ENCODE measurements at regions not wholly inside any gene's neighbourhood (a gene's known extent, or its start where the extent isn't known, plus 50 kb on each side); places are given as distances from the start of the nearest gene placed in this dataset.

GRCh38 chr14:54010981-54011380 lies 54.4 kb upstream of the BMP4 start:
- no peaks in the 10 kb centered on the region for H3K9me2 ChIP-seq (ENCODE audit: insufficient read depth, low read length)
- H3K79me2 ChIP-seq (replicated peaks; ENCODE audit: insufficient read depth, low read length) = no peaks in the 10 kb centered on the region
- no peak overlapping the region for H3K4me3 ChIP-seq (ENCODE audit: low read length)
- H3K36me3 ChIP-seq (ENCODE audit: insufficient read depth, low read length) = no peaks in the 10 kb centered on the region
- H3K9ac ChIP-seq (ENCODE audit: low read length) = no peak overlapping the region
- no peaks in the 10 kb centered on the region for H3F3A ChIP-seq (ENCODE audit: insufficient read depth, low read length, poor library complexity, severe bottlenecking)
- H4K20me1 ChIP-seq (ENCODE audit: insufficient read depth) = no peaks in the 10 kb centered on the region
- no peak overlapping the region for H3K4me2 ChIP-seq (ENCODE audit: low read length)
- TF ChIP-seq EP300 (conservative IDR thresholded peaks at IDR 0.05; ENCODE audit: poor library complexity, severe bottlenecking) (no peak), POLR2AphosphoS5 (IDR thresholded peaks at IDR 0.05) (no peak), MXI1 (conservative IDR thresholded peaks at IDR 0.05; ENCODE audit: poor library complexity, severe bottlenecking) (no peak), REST (IDR thresholded peaks at IDR 0.05; ENCODE audit: borderline replicate concordance) (no peak), TAF1 (IDR thresholded peaks at IDR 0.05; ENCODE audit: low read depth) (no peak), RAD21 (conservative IDR thresholded peaks at IDR 0.05) (no peak), CTCF (IDR thresholded peaks at IDR 0.05; ENCODE audit: poor library complexity, severe bottlenecking) (no peak), EZH2 (IDR thresholded peaks at IDR 0.05; ENCODE audit: borderline replicate concordance, insufficient read depth, low read length, poor library complexity, severe bottlenecking) (no peak), SMC3 (conservative IDR thresholded peaks at IDR 0.05; ENCODE audit: poor library complexity) (no peak)
- H3K27me3 ChIP-seq (ENCODE audit: insufficient read depth, low read depth, low read length) = no peaks in the 10 kb centered on the region
- no peaks in the 10 kb centered on the region for H3K9me3 ChIP-seq (ENCODE audit: low read length)
- no peak overlapping the region for H3K27ac ChIP-seq (ENCODE audit: low read length)
- no peak overlapping the region for H2AFZ ChIP-seq (ENCODE audit: low read depth, low read length)

- H3K4me3 ChIP-seq (ENCODE audit: low read length) = no peak overlapping the region
- H3K4me2 ChIP-seq (ENCODE audit: low read length) = no peak overlapping the region
- H3K9me2 ChIP-seq (ENCODE audit: insufficient read depth, low read length) = no peaks in the 10 kb centered on the region
- no peak overlapping the region for H2AFZ ChIP-seq (ENCODE audit: low read depth, low read length)
- no peaks in the 10 kb centered on the region for H4K20me1 ChIP-seq (ENCODE audit: insufficient read depth)
- no peak for TF ChIP-seq RAD21 (conservative IDR thresholded peaks at IDR 0.05)
- no peak for TF ChIP-seq REST (IDR thresholded peaks at IDR 0.05; ENCODE audit: borderline replicate concordance)
- no peak for TF ChIP-seq EZH2 (IDR thresholded peaks at IDR 0.05; ENCODE audit: borderline replicate concordance, insufficient read depth, low read length, poor library complexity, severe bottlenecking)
- no peak for TF ChIP-seq EP300 (conservative IDR thresholded peaks at IDR 0.05; ENCODE audit: poor library complexity, severe bottlenecking)
- no peak for TF ChIP-seq TAF1 (IDR thresholded peaks at IDR 0.05; ENCODE audit: low read depth)
- no peak for TF ChIP-seq MXI1 (conservative IDR thresholded peaks at IDR 0.05; ENCODE audit: poor library complexity, severe bottlenecking)
- TF ChIP-seq CTCF (IDR thresholded peaks at IDR 0.05; ENCODE audit: poor library complexity, severe bottlenecking) = no peak
- TF ChIP-seq SMC3 (conservative IDR thresholded peaks at IDR 0.05; ENCODE audit: poor library complexity) = no peak
- TF ChIP-seq POLR2AphosphoS5 (IDR thresholded peaks at IDR 0.05) = no peak
- H3F3A ChIP-seq (ENCODE audit: insufficient read depth, low read length, poor library complexity, severe bottlenecking) = no peaks in the 10 kb centered on the region
- H3K36me3 ChIP-seq (ENCODE audit: insufficient read depth, low read length) = no peaks in the 10 kb centered on the region
- no peak overlapping the region for H3K9ac ChIP-seq (ENCODE audit: low read length)
- H3K27me3 ChIP-seq (ENCODE audit: insufficient read depth, low read depth, low read length) = no peaks in the 10 kb centered on the region
- no peaks in the 10 kb centered on the region for H3K79me2 ChIP-seq (replicated peaks; ENCODE audit: insufficient read depth, low read length)
- no peak overlapping the region for H3K27ac ChIP-seq (ENCODE audit: low read length)
- H3K9me3 ChIP-seq (ENCODE audit: low read length) = no peaks in the 10 kb centered on the region
These were observed 66.4 kb upstream of the BMP4 start for GRCh38 chr14:54023027-54023426.

All from neural cell (in vitro differentiated cells).